Activated CD4-positive, alpha-beta memory T cell treated with anti-CD3 and anti-CD28 coated beads for 36 hours (primary cell): ENCODE measurements at regions not wholly inside any gene's neighbourhood (a gene's known extent, or its start where the extent isn't known, plus 50 kb on each side); places are given as distances from the start of the nearest gene placed in this dataset.

Experiments
- CTCF ChIA-PET: fragments of 350-600 bp; sonication (Branson Sonifier 250); formaldehyde crosslinking; loops from one replicate; lab custom pipeline; 2021; ENCODE audit warnings: antibody characterized with exemption, inconsistent platforms; lab: Charles Lee
- POLR2A ChIA-PET: fragments of 350-600 bp; sonication (Branson Sonifier 250); formaldehyde crosslinking; loops from one replicate; lab custom pipeline; 2021; ENCODE audit warnings: antibody characterized with exemption; lab: Charles Lee
- DNase-seq: peaks from one replicate; pipeline ENCODE4 v3.0.0-alpha.2; 2020
- H3K27ac Mint-ChIP-seq: one replicate; pipeline ENCODE4 v1.8.0; 2021; ENCODE audit warnings: mixed read lengths
- H3K27me3 Mint-ChIP-seq: one replicate; pipeline ENCODE4 v1.8.0; 2021; ENCODE audit warnings: mixed read lengths
- H3K36me3 Mint-ChIP-seq: one replicate; pipeline ENCODE4 v1.8.0; 2021; ENCODE audit warnings: mixed read lengths
- H3K4me1 Mint-ChIP-seq: one replicate; pipeline ENCODE4 v1.8.0; 2021; ENCODE audit warnings: low read depth, mixed read lengths
- H3K4me3 Mint-ChIP-seq: one replicate; pipeline ENCODE4 v1.8.0; 2021; ENCODE audit warnings: mild to moderate bottlenecking, mixed read lengths
- H3K9me3 Mint-ChIP-seq: one replicate; pipeline ENCODE4 v1.8.0; 2021; ENCODE audit warnings: mixed read lengths
- intact Hi-C: fragments of 100-400 bp; cut with micrococcal nuclease; formaldehyde crosslinking; loops from one replicate; pipeline ENCODE4 v1.15.1; 2023

- no peak overlapping the region for H3K27ac Mint-ChIP-seq
- H3K9me3 Mint-ChIP-seq, result no peaks in the 10 kb centered on the region
- intact Hi-C loops, result no loop called here
- no peaks in the 10 kb centered on the region for H3K4me1 Mint-ChIP-seq
- ChIA-PET CTCF (interaction anchor here (1.3 kb wide), 1 partner anchor 17 kb away, joined by 4 read pairs; no protein-coding TSS in a partner anchor), POLR2A (no interaction called here)
- peaks cover 20% of the 10 kb centered on the region for H3K27me3 Mint-ChIP-seq
- H3K36me3 Mint-ChIP-seq, result no peaks in the 10 kb centered on the region
- no peak overlapping the region for H3K4me3 Mint-ChIP-seq
- no peak for DNase-seq
These were observed 153.8 kb upstream of the ZBED5 start for GRCh38 chr11:11011617-11012016.

- H3K27ac Mint-ChIP-seq, result no peak overlapping the region
These were observed 152.8 kb upstream of the ZBED5 start for GRCh38 chr11:11010624-11011127.

GRCh38 chr11:11009179-11009578, 151.3 kb upstream of the ZBED5 start:
- no peak for DNase-seq
- no peak overlapping the region for H3K27ac Mint-ChIP-seq
- intact Hi-C loops, result no loop called here
- no peaks in the 10 kb centered on the region for H3K36me3 Mint-ChIP-seq
- H3K27me3 Mint-ChIP-seq, result peaks cover 28% of the 10 kb centered on the region
- CTCF ChIA-PET, result interaction anchor here (0.7 to 1.0 kb wide), 2 partner anchors 148 to 239 kb away, joined by 3 read pairs; no protein-coding TSS in a partner anchor
- H3K4me3 Mint-ChIP-seq, result no peak overlapping the region
- H3K4me1 Mint-ChIP-seq, result no peaks in the 10 kb centered on the region
- POLR2A ChIA-PET, result no interaction called here
- H3K9me3 Mint-ChIP-seq, result no peaks in the 10 kb centered on the region

More at GRCh38 chr11:11010624-11011127, 152.8 kb upstream of the ZBED5 start:
- Mint-ChIP-seq H3K9me3 (no peaks in the 10 kb centered on the region), H3K36me3 (no peaks in the 10 kb centered on the region), H3K27me3 (peaks cover 20% of the 10 kb centered on the region), H3K4me3 (no peak overlapping the region), H3K4me1 (no peaks in the 10 kb centered on the region)
- intact Hi-C loops, result no loop called here
- ChIA-PET POLR2A (interaction anchor here (1.0 kb wide), 1 partner anchor 21 kb away, joined by 3 read pairs; no protein-coding TSS in a partner anchor), CTCF (no interaction called here)
- no peak for DNase-seq

- no peaks in the 10 kb centered on the region for H3K9me3 Mint-ChIP-seq
- no peaks in the 10 kb centered on the region for H3K36me3 Mint-ChIP-seq
- H3K27me3 Mint-ChIP-seq, result peaks cover 28% of the 10 kb centered on the region
- ChIA-PET POLR2A (no interaction called here), CTCF (interaction anchor here (1.1 to 2.1 kb wide), 2 partner anchors 17 to 24 kb away, joined by 4 to 6 read pairs; no protein-coding TSS in a partner anchor)
- no peak overlapping the region for H3K27ac Mint-ChIP-seq
- intact Hi-C loops, result no loop called here
- no peak for DNase-seq
- H3K4me3 Mint-ChIP-seq, result no peak overlapping the region
- H3K4me1 Mint-ChIP-seq, result no peaks in the 10 kb centered on the region
These were observed 146.2 kb upstream of the ZBED5 start for GRCh38 chr11:11004069-11004468.

- Mint-ChIP-seq H3K36me3 (no peaks in the 10 kb centered on the region), H3K4me3 (no peak overlapping the region), H3K4me1 (no peaks in the 10 kb centered on the region), H3K27me3 (peaks cover 24% of the 10 kb centered on the region), H3K27ac (no peak overlapping the region), H3K9me3 (no peaks in the 10 kb centered on the region)
- intact Hi-C loops, result no loop called here
- ChIA-PET CTCF (interaction anchor here (2.1 kb wide), 1 partner anchor 24 kb away, joined by 6 read pairs; no protein-coding TSS in a partner anchor), POLR2A (no interaction called here)
- no peak for DNase-seq
These were observed 145.4 kb upstream of the ZBED5 start for GRCh38 chr11:11003226-11003625.

GRCh38 chr11:11000579-11001283, 142.9 kb upstream of the ZBED5 start:
- H3K36me3 Mint-ChIP-seq, result no peaks in the 10 kb centered on the region
- ChIA-PET POLR2A (no interaction called here), CTCF (no interaction called here)
- no peaks in the 10 kb centered on the region for H3K9me3 Mint-ChIP-seq
- intact Hi-C loops, result no loop called here
- peaks cover 20% of the 10 kb centered on the region for H3K27me3 Mint-ChIP-seq
- DNase-seq, result no peak
- H3K27ac Mint-ChIP-seq, result no peak overlapping the region
- no peaks in the 10 kb centered on the region for H3K4me1 Mint-ChIP-seq
- H3K4me3 Mint-ChIP-seq, result no peak overlapping the region

- no peaks in the 10 kb centered on the region for H3K4me1 Mint-ChIP-seq
- peaks cover 12% of the 10 kb centered on the region for H3K27me3 Mint-ChIP-seq
- intact Hi-C loops, result no loop called here
- H3K27ac Mint-ChIP-seq, result no peak overlapping the region
- ChIA-PET CTCF (no interaction called here), POLR2A (no interaction called here)
- DNase-seq, result no peak
- no peaks in the 10 kb centered on the region for H3K9me3 Mint-ChIP-seq
- no peak overlapping the region for H3K4me3 Mint-ChIP-seq
- H3K36me3 Mint-ChIP-seq, result no peaks in the 10 kb centered on the region
These were observed 140.8 kb upstream of the ZBED5 start for GRCh38 chr11:10998674-10999073.

GRCh38 chr11:10996678-10997077, 138.8 kb upstream of the ZBED5 start:
- CTCF ChIA-PET, result no interaction called here
- H3K4me1 Mint-ChIP-seq, result no peaks in the 10 kb centered on the region
- no peaks in the 10 kb centered on the region for H3K36me3 Mint-ChIP-seq
- POLR2A ChIA-PET, result no interaction called here
- no peaks in the 10 kb centered on the region for H3K9me3 Mint-ChIP-seq
- H3K4me3 Mint-ChIP-seq, result no peak overlapping the region
- H3K27me3 Mint-ChIP-seq, result peaks cover 5% of the 10 kb centered on the region
- H3K27ac Mint-ChIP-seq, result no peak overlapping the region
- intact Hi-C loops, result no loop called here
- no peak for DNase-seq

- no peak overlapping the region for H3K27ac Mint-ChIP-seq
- POLR2A ChIA-PET, result no interaction called here
These were observed 135.8 kb upstream of the ZBED5 start for GRCh38 chr11:10993640-10994039.

GRCh38 chr11:10993186-10993585, 135.3 kb upstream of the ZBED5 start:
- ChIA-PET POLR2A (no interaction called here), CTCF (no interaction called here)
- Mint-ChIP-seq H3K9me3 (no peaks in the 10 kb centered on the region), H3K4me3 (no peak overlapping the region), H3K4me1 (no peaks in the 10 kb centered on the region), H3K27ac (no peak overlapping the region), H3K27me3 (peaks cover 2% of the 10 kb centered on the region), H3K36me3 (no peaks in the 10 kb centered on the region)
- no peak for DNase-seq
- intact Hi-C loops, result no loop called here

More at GRCh38 chr11:10993640-10994039, 135.8 kb upstream of the ZBED5 start:
- peaks cover 2% of the 10 kb centered on the region for H3K27me3 Mint-ChIP-seq
- H3K4me3 Mint-ChIP-seq, result no peak overlapping the region
- no peaks in the 10 kb centered on the region for H3K4me1 Mint-ChIP-seq
- intact Hi-C loops, result no loop called here
- DNase-seq, result no peak
- H3K36me3 Mint-ChIP-seq, result no peaks in the 10 kb centered on the region
- CTCF ChIA-PET, result no interaction called here
- H3K9me3 Mint-ChIP-seq, result no peaks in the 10 kb centered on the region

- Mint-ChIP-seq H3K27me3 (peaks cover 2% of the 10 kb centered on the region), H3K9me3 (no peaks in the 10 kb centered on the region), H3K4me3 (no peak overlapping the region), H3K27ac (no peak overlapping the region), H3K36me3 (no peaks in the 10 kb centered on the region), H3K4me1 (no peaks in the 10 kb centered on the region)
- intact Hi-C loops, result no loop called here
- no peak for DNase-seq
- POLR2A ChIA-PET, result no interaction called here
- CTCF ChIA-PET, result interaction anchor here (0.6 to 2.3 kb wide), 2 partner anchors 24 to 199 kb away, joined by 3 to 8 read pairs; no protein-coding TSS in a partner anchor
These were observed 133.5 kb upstream of the ZBED5 start for GRCh38 chr11:10991393-10991792.

- intact Hi-C loops, result no loop called here
- no peak for DNase-seq
- ChIA-PET CTCF (interaction anchor here (1.3 to 2.3 kb wide), 2 partner anchors 37 to 198 kb away, joined by 3 to 8 read pairs; no protein-coding TSS in a partner anchor), POLR2A (no interaction called here)
- Mint-ChIP-seq H3K4me1 (no peaks in the 10 kb centered on the region), H3K27ac (no peak overlapping the region), H3K27me3 (no peaks in the 10 kb centered on the region), H3K4me3 (no peak overlapping the region), H3K36me3 (no peaks in the 10 kb centered on the region), H3K9me3 (no peaks in the 10 kb centered on the region)
These were observed 132.9 kb upstream of the ZBED5 start for GRCh38 chr11:10990637-10991193.
